ENCODE measurements at regions not wholly inside any gene's neighbourhood (a gene's known extent, or its start where the extent isn't known, plus 50 kb on each side); places are given as distances from the start of the nearest gene placed in this dataset.
"Not testable (repeated sequence)": the region's sequence is repeated elsewhere in the genome, so short reads cannot be mapped to it uniquely, and the experiment has no call there.

- H2AFZ ChIP-seq (ENCODE audit: low read length): no peak overlapping the region
- no peaks in the 10 kb centered on the region for H3K36me3 ChIP-seq (replicated peaks; ENCODE audit: insufficient read depth, low read length)
- H4K20me1 ChIP-seq (ENCODE audit: insufficient read depth, low read length): no peaks in the 10 kb centered on the region
- no peak overlapping the region for H3K4me3 ChIP-seq (ENCODE audit: low read length)
- no peak for DNase-seq
- no peak overlapping the region for H3K9ac ChIP-seq (ENCODE audit: low read length)
- H3K79me2 ChIP-seq (ENCODE audit: low read length): no peaks in the 10 kb centered on the region
- no peaks in the 10 kb centered on the region for H3K9me2 ChIP-seq (replicated peaks; ENCODE audit: insufficient read depth, low read length)
- H3K4me2 ChIP-seq (ENCODE audit: low read depth, low read length): no peak overlapping the region
- H3F3A ChIP-seq (ENCODE audit: insufficient read depth, low read length): no peaks in the 10 kb centered on the region
- no peaks in the 10 kb centered on the region for H3K9me3 ChIP-seq (replicated peaks; ENCODE audit: insufficient read depth, low read length)
- TF ChIP-seq CTCF (IDR thresholded peaks at IDR 0.05; ENCODE audit: low read length) (no peak), EZH2phosphoT487 (IDR thresholded peaks at IDR 0.05; ENCODE audit: low read length) (no peak), EZH2 (optimal IDR thresholded peaks at IDR 0.05; ENCODE audit: low read depth, low read length) (no peak)
- H3K4me1 ChIP-seq (ENCODE audit: low read length): no peaks in the 10 kb centered on the region
- H3K27ac ChIP-seq (ENCODE audit: low read length): no peak overlapping the region
- H3K27me3 ChIP-seq (replicated peaks; ENCODE audit: insufficient read depth, low read length): no peaks in the 10 kb centered on the region
Measured at GRCh38 chr6:145278163-145278807, 457.0 kb downstream of the EPM2A start.

GRCh38 chr6:145279551-145279950 lies 455.8 kb downstream of the EPM2A start:
- Histone ChIP-seq H3K4me2 (ENCODE audit: low read depth, low read length) (no peak overlapping the region), H2AFZ (ENCODE audit: low read length) (no peak overlapping the region), H3K4me3 (ENCODE audit: low read length) (no peak overlapping the region), H3K9me2 (replicated peaks; ENCODE audit: insufficient read depth, low read length) (no peaks in the 10 kb centered on the region), H3K79me2 (ENCODE audit: low read length) (no peaks in the 10 kb centered on the region), H3K36me3 (replicated peaks; ENCODE audit: insufficient read depth, low read length) (no peaks in the 10 kb centered on the region), H4K20me1 (ENCODE audit: insufficient read depth, low read length) (no peaks in the 10 kb centered on the region), H3K27ac (ENCODE audit: low read length) (no peak overlapping the region), H3F3A (ENCODE audit: insufficient read depth, low read length) (no peaks in the 10 kb centered on the region), H3K27me3 (replicated peaks; ENCODE audit: insufficient read depth, low read length) (no peaks in the 10 kb centered on the region), H3K9me3 (replicated peaks; ENCODE audit: insufficient read depth, low read length) (no peaks in the 10 kb centered on the region), H3K9ac (ENCODE audit: low read length) (no peak overlapping the region), H3K4me1 (ENCODE audit: low read length) (no peaks in the 10 kb centered on the region)
- TF ChIP-seq EZH2phosphoT487 (IDR thresholded peaks at IDR 0.05; ENCODE audit: low read length) (no peak), EZH2 (optimal IDR thresholded peaks at IDR 0.05; ENCODE audit: low read depth, low read length) (no peak), CTCF (IDR thresholded peaks at IDR 0.05; ENCODE audit: low read length) (no peak)
- DNase-seq: no peak

GRCh38 chr6:145279993-145280392 lies 455.3 kb downstream of the EPM2A start:
- H3K27ac ChIP-seq (ENCODE audit: low read length): no peak overlapping the region
- H4K20me1 ChIP-seq (ENCODE audit: insufficient read depth, low read length): no peaks in the 10 kb centered on the region
- H3K9me3 ChIP-seq (replicated peaks; ENCODE audit: insufficient read depth, low read length): no peaks in the 10 kb centered on the region
- H3K4me3 ChIP-seq (ENCODE audit: low read length): no peak overlapping the region
- no peaks in the 10 kb centered on the region for H3K4me1 ChIP-seq (ENCODE audit: low read length)
- H2AFZ ChIP-seq (ENCODE audit: low read length): no peak overlapping the region
- TF ChIP-seq CTCF (IDR thresholded peaks at IDR 0.05; ENCODE audit: low read length): no peak
- TF ChIP-seq EZH2 (optimal IDR thresholded peaks at IDR 0.05; ENCODE audit: low read depth, low read length): no peak
- TF ChIP-seq EZH2phosphoT487 (IDR thresholded peaks at IDR 0.05; ENCODE audit: low read length): no peak
- H3F3A ChIP-seq (ENCODE audit: insufficient read depth, low read length): no peaks in the 10 kb centered on the region
- DNase-seq: no peak
- H3K36me3 ChIP-seq (replicated peaks; ENCODE audit: insufficient read depth, low read length): no peaks in the 10 kb centered on the region
- H3K9me2 ChIP-seq (replicated peaks; ENCODE audit: insufficient read depth, low read length): no peaks in the 10 kb centered on the region
- no peak overlapping the region for H3K9ac ChIP-seq (ENCODE audit: low read length)
- no peaks in the 10 kb centered on the region for H3K27me3 ChIP-seq (replicated peaks; ENCODE audit: insufficient read depth, low read length)
- H3K4me2 ChIP-seq (ENCODE audit: low read depth, low read length): no peak overlapping the region
- no peaks in the 10 kb centered on the region for H3K79me2 ChIP-seq (ENCODE audit: low read length)

- not testable (repeated sequence) for H3K79me2 ChIP-seq (ENCODE audit: low read length); H3F3A ChIP-seq (ENCODE audit: insufficient read depth, low read length); H3K27me3 ChIP-seq (replicated peaks; ENCODE audit: insufficient read depth, low read length); H3K27ac ChIP-seq (ENCODE audit: low read length); H3K9me3 ChIP-seq (replicated peaks; ENCODE audit: insufficient read depth, low read length); H4K20me1 ChIP-seq (ENCODE audit: insufficient read depth, low read length); H2AFZ ChIP-seq (ENCODE audit: low read length); H3K9me2 ChIP-seq (replicated peaks; ENCODE audit: insufficient read depth, low read length); DNase-seq; H3K4me3 ChIP-seq (ENCODE audit: low read length); H3K9ac ChIP-seq (ENCODE audit: low read length); H3K4me2 ChIP-seq (ENCODE audit: low read depth, low read length); H3K4me1 ChIP-seq (ENCODE audit: low read length); H3K36me3 ChIP-seq (replicated peaks; ENCODE audit: insufficient read depth, low read length)
Measured at GRCh38 chr6:145283209-145283608, 452.1 kb downstream of the EPM2A start.
